Gastrocnemius medialis (tissue), 4 donors: ENCODE measurements at regions not wholly inside any gene's neighbourhood (a gene's known extent, or its start where the extent isn't known, plus 50 kb on each side); places are given as distances from the start of the nearest gene placed in this dataset.

ENCODE experiments used
- ATAC-seq, 2 donors: fragments of 150-250 bp; one replicate each; pipeline ENCODE4 v1.9.1; 2016
- DNase-seq, 2 donors: peaks; one replicate each; pipeline ENCODE4 v3.0.0-alpha.2; 2019
- H3K27ac ChIP-seq, 4 donors: fragments of 200-600 bp; sonication (generic); 1 replicate in 1 of 4; 2 replicates in 3 of 4; pipeline ENCODE4 v1.5.1; 2016 to 2018; ENCODE audit warnings: mild to moderate bottlenecking in 2 of 4, moderate library complexity in 1 of 4
- H3K27me3 ChIP-seq, 3 donors: fragments of 200-600 bp; sonication (generic) in 2 of 3; 1 replicate in 1 of 3; 2 replicates in 2 of 3; pipeline versions ENCODE4 v1.5.1 to v1.6.0; 2016 to 2019; ENCODE audit warnings: mild to moderate bottlenecking in 1 of 3, moderate library complexity in 1 of 3
- H3K36me3 ChIP-seq, 2 donors: fragments of 200-600 bp; sonication (generic) in 1 of 2; one replicate each; pipeline ENCODE4 v1.5.1; 2017 to 2018
- H3K4me1 ChIP-seq, 2 donors: fragments of 200-600 bp; sonication (generic) in 1 of 2; one replicate each; pipeline ENCODE4 v1.5.1; 2016 to 2017; ENCODE audit warnings: mild to moderate bottlenecking in 2 of 2
- H3K4me3 ChIP-seq, 4 donors: fragments of 200-600 bp; sonication (generic) in 3 of 4; 1 replicate in 1 of 4; 2 replicates in 3 of 4; pipeline ENCODE4 v1.5.1; 2016 to 2019; ENCODE audit warnings: mild to moderate bottlenecking in 2 of 4
- H3K9me3 ChIP-seq, 3 donors: fragments of 200-600 bp; sonication (generic) in 2 of 3; 1 replicate in 1 of 3; 2 replicates in 2 of 3; pipeline ENCODE4 v1.5.1; 2016 to 2019
- CTCF ChIP-seq, 5 experiments: fragments of 450-650 bp in 3 of 5; fragments of 200-600 bp in 2 of 5; sonication (generic) in 2 of 5; IDR thresholded peaks in 4 of 5; conservative IDR thresholded peaks in 1 of 5; 1 replicate in 4 of 5; 2 replicates in 1 of 5; pipeline ENCODE4 v1.5.1; 2016 to 2019; ENCODE audit warnings: antibody characterized with exemption in 5 of 5, mild to moderate bottlenecking in 3 of 5, moderate library complexity in 3 of 5
- POLR2A ChIP-seq, 2 donors: fragments of 450-650 bp; IDR thresholded peaks; one replicate each; pipeline ENCODE4 v1.6.1; 2017; ENCODE audit warnings: antibody characterized with exemption in 2 of 2, mild to moderate bottlenecking in 2 of 2, moderate library complexity in 2 of 2
- in situ Hi-C, 4 donors: fragments of 200-750 bp; cut with MboI; loops; one replicate each; pipeline versions ENCODE4 v1.15.0 to v1.8.0; 2017; ENCODE audit warnings: low sequenced_read_pairs in 4 of 4
- intact Hi-C: fragments of 100-400 bp; cut with DNase I; formaldehyde crosslinking; loops from one replicate; pipeline ENCODE4 v1.15.1; 2023; ENCODE audit warnings: low total_unique reads

DNA sequence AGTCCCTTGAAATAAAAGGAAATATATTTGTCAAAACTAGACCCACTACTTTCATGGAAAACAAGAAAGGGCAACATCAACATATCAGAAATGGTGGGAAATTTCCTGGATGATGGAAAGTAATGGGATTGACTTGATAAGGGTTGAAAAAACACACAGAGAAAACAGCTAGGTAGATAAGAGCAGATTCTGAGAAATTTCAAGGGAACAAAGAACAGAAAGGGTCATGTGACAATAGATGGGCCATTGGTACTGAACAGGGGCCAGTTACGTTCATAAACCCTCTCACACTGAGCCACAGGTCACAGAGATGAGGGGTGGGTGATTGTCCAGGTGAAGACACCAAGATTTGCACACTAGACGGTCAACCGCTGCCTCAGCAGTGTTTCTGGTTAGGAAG is 98.7 kb downstream of the QPCT start:
- Histone ChIP-seq H3K4me3 (no peak overlapping the region), H3K4me1 (no peaks in the 10 kb centered on the region), H3K36me3 (no peaks in the 10 kb centered on the region), H3K27me3 (no peaks in the 10 kb centered on the region), H3K9me3 (no peaks in the 10 kb centered on the region), H3K27ac (no peak overlapping the region)
- ATAC-seq: no peak
- TF ChIP-seq CTCF (IDR thresholded peaks at IDR 0.05 in 4 of 5, conservative IDR thresholded peaks at IDR 0.05 in 1 of 5): no peak
- no peak for DNase-seq
- intact Hi-C loops: no loop called here
- in situ Hi-C loops: no loop called here

DNA sequence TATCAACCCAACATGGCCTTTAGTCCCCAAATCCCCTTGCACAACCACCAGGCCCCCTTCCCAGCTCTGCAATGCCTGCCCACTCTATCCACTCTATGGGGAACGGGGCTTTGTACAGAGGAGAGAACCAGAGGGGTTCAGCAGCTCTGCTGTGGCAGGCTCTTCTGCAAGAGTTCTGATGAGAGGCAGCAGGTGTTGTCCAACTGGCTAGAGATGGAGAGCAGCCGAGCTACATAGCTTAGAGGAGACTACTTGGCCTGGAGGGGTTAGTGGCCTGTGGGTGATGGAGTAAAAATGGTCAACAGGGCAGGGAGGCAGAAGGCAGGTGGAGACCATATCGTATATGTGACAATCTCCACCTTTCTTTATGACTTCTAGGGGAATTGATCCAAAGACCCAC is 103.0 kb downstream of the QPCT start:
- ATAC-seq (no peak), DNase-seq (peak in 1 of 2 donors; percentile 15)
- no peak for TF ChIP-seq POLR2A (IDR thresholded peaks at IDR 0.05)
- no peak for TF ChIP-seq CTCF (IDR thresholded peaks at IDR 0.05 in 4 of 5, conservative IDR thresholded peaks at IDR 0.05 in 1 of 5)
- H3K4me3 ChIP-seq: no peak overlapping the region
- intact Hi-C loops (no loop called here), in situ Hi-C loops (no loop called here)
- no peak overlapping the region for H3K27ac ChIP-seq
- H3K36me3 ChIP-seq: no peaks in the 10 kb centered on the region
- no peaks in the 10 kb centered on the region for H3K9me3 ChIP-seq
- no peaks in the 10 kb centered on the region for H3K27me3 ChIP-seq
- H3K4me1 ChIP-seq: no peaks in the 10 kb centered on the region

DNA sequence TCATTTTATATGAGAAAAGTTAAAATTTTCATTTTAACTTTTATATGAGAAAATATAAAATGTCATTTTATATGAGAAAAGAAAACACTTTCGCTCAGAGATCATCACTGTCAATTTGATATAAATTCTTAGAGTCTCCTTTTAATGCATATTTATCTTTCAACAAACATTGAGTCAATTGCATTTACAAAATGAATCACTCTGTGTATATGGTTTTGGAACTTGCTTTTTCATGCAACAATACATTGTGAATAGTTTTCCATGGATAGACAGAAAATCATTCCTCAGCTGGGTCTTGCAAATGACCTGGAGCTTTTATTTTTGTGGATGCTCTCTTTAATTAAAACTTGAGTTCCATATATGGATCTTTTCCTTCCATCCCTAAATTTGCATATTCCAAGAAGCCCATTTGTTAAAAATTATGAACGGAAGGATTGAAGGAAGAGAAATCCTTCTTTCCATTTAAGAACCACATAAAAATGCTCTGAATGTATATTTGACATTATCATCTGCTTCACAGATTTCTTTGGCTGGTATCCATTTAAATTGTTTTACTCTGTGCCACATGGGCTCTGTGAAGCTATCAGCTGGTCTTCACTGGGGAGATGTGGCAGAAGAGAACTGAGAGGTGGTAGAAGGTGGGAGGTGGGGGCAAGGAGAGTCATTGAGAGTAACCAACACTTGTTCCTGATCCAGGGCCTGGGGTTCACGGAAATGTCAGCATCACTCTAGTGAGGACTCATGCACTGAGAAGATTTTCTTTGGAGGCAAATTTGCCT is 104.1 kb downstream of the QPCT start:
- no peak for DNase-seq
- no peaks in the 10 kb centered on the region for H3K27me3 ChIP-seq
- intact Hi-C loops (no loop called here), in situ Hi-C loops (no loop called here)
- no peak for ATAC-seq
- no peak overlapping the region for H3K4me3 ChIP-seq
- no peaks in the 10 kb centered on the region for H3K36me3 ChIP-seq
- H3K4me1 ChIP-seq: no peaks in the 10 kb centered on the region
- TF ChIP-seq CTCF (IDR thresholded peaks at IDR 0.05 in 4 of 5, conservative IDR thresholded peaks at IDR 0.05 in 1 of 5) (no peak), POLR2A (IDR thresholded peaks at IDR 0.05) (no peak)
- no peaks in the 10 kb centered on the region for H3K9me3 ChIP-seq
- no peak overlapping the region for H3K27ac ChIP-seq

DNA sequence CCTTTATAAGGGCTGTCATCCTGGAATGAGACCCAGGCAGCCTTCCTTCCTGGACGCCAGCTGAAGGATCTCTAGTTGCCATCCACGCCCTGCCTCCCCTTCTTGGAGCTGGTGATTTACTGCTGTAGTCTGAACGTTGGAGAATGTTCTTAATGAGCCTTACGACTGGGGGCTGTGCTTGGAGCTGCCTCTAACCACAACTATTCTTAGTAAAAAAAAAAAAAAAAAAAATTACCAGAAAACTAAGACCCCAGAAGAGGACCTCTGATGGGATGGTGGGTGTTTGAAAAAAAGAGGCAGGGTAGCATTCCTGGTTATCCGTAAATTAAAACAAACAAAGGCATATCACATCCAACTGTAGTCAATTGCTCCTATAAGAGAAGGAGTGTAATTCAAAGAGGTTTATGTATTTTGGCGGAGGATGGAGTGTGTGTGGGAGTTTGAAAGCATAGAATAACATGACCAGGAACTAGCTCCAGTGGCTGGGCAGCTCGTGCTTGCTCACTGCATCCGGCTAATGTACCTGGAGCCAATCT is 105.4 kb downstream of the QPCT start:
- no peaks in the 10 kb centered on the region for H3K36me3 ChIP-seq
- intact Hi-C loops: no loop called here
- TF ChIP-seq POLR2A (IDR thresholded peaks at IDR 0.05) (no peak), CTCF (IDR thresholded peaks at IDR 0.05 in 4 of 5, conservative IDR thresholded peaks at IDR 0.05 in 1 of 5) (no peak)
- in situ Hi-C loops: no loop called here
- H3K4me3 ChIP-seq: no peak overlapping the region
- no peaks in the 10 kb centered on the region for H3K4me1 ChIP-seq
- no peak for DNase-seq
- H3K27ac ChIP-seq: no peak overlapping the region
- ATAC-seq: no peak
- H3K9me3 ChIP-seq: no peaks in the 10 kb centered on the region
- no peaks in the 10 kb centered on the region for H3K27me3 ChIP-seq
